Vagina (tissue), 2 donors: ENCODE measurements at regions not wholly inside any gene's neighbourhood (a gene's known extent, or its start where the extent isn't known, plus 50 kb on each side); places are given as distances from the start of the nearest gene placed in this dataset.

ENCODE experiments used
- DNase-seq, 2 donors: peaks; one replicate each; pipeline ENCODE4 v3.0.0-alpha.2; 2017; ENCODE audit errors: extremely low spot score in 2 of 2
- H3K27ac ChIP-seq: fragments of 200-600 bp; sonication (generic); one replicate; pipeline ENCODE4 v1.5.1; 2019
- H3K27me3 ChIP-seq: fragments of 200-600 bp; sonication (generic); one replicate; pipeline ENCODE4 v1.5.1; 2019
- H3K36me3 ChIP-seq, 2 donors: fragments of 200-600 bp; sonication (generic); one replicate each; pipeline ENCODE4 v1.5.1; 2017 to 2019
- H3K4me1 ChIP-seq: fragments of 200-600 bp; sonication (generic); one replicate; pipeline ENCODE4 v1.5.1; 2019
- H3K4me3 ChIP-seq, 2 donors: fragments of 200-600 bp; sonication (generic); 1 replicate in 1 of 2; 2 replicates in 1 of 2; pipeline ENCODE4 v1.5.1; 2016 to 2019
- H3K9me3 ChIP-seq: fragments of 200-600 bp; sonication (generic); one replicate; pipeline ENCODE4 v1.5.1; 2019
- CTCF ChIP-seq, 3 experiments: fragments of 450-650 bp in 2 of 3; fragments of 200-600 bp in 1 of 3; sonication (generic) in 1 of 3; IDR thresholded peaks; one replicate each; pipeline ENCODE4 v1.5.1; 2017 to 2019; ENCODE audit warnings: antibody characterized with exemption in 3 of 3, mild to moderate bottlenecking in 2 of 3, moderate library complexity in 2 of 3
- POLR2A ChIP-seq, 2 donors: fragments of 450-650 bp; IDR thresholded peaks; one replicate each; pipeline ENCODE4 v1.6.1; 2017; ENCODE audit warnings: antibody characterized with exemption in 2 of 2, mild to moderate bottlenecking in 2 of 2, moderate library complexity in 2 of 2
- POLR2AphosphoS5 ChIP-seq, 2 donors: sonication (generic); formaldehyde crosslinking; IDR thresholded peaks; one replicate each; pipeline ENCODE4 v1.9.0; 2017; ENCODE audit warnings: antibody characterized with exemption in 2 of 2, mild to moderate bottlenecking in 2 of 2, low read depth in 1 of 2; ENCODE audit not compliant: insufficient read depth in 1 of 2
- intact Hi-C: fragments of 100-400 bp; cut with DNase I; formaldehyde crosslinking; loops from one replicate; pipeline ENCODE4 v1.15.1; 2023

- intact Hi-C loops: no loop called here
- Histone ChIP-seq H3K36me3 (no peaks in the 10 kb centered on the region), H3K4me1 (no peaks in the 10 kb centered on the region), H3K27ac (no peak overlapping the region), H3K4me3 (no peak overlapping the region), H3K27me3 (no peaks in the 10 kb centered on the region), H3K9me3 (no peaks in the 10 kb centered on the region)
- TF ChIP-seq POLR2AphosphoS5 (IDR thresholded peaks at IDR 0.05; ENCODE audit: insufficient read depth in 1 of 2, low read depth in 1 of 2) (no peak), CTCF (IDR thresholded peaks at IDR 0.05) (no peak), POLR2A (IDR thresholded peaks at IDR 0.05) (no peak)
- DNase-seq: no peak
Observed at GRCh38 chr14:71296184-71296583, 388.9 kb downstream of the PCNX1 start.

GRCh38 chr14:71300566-71301330, 393.5 kb downstream of the PCNX1 start:
- TF ChIP-seq CTCF (IDR thresholded peaks at IDR 0.05): no peak
- no peak for TF ChIP-seq POLR2AphosphoS5 (IDR thresholded peaks at IDR 0.05; ENCODE audit: insufficient read depth in 1 of 2, low read depth in 1 of 2)
- TF ChIP-seq POLR2A (IDR thresholded peaks at IDR 0.05): no peak
- Histone ChIP-seq H3K9me3 (no peaks in the 10 kb centered on the region), H3K27me3 (no peaks in the 10 kb centered on the region), H3K36me3 (no peaks in the 10 kb centered on the region), H3K4me3 (no peak overlapping the region), H3K4me1 (no peaks in the 10 kb centered on the region), H3K27ac (no peak overlapping the region)
- intact Hi-C loops: no loop called here
- DNase-seq: no peak

GRCh38 chr14:71301611-71302010, 394.4 kb downstream of the PCNX1 start:
- no peak for DNase-seq
- Histone ChIP-seq H3K27me3 (no peaks in the 10 kb centered on the region), H3K9me3 (no peaks in the 10 kb centered on the region), H3K36me3 (no peaks in the 10 kb centered on the region), H3K4me1 (no peaks in the 10 kb centered on the region), H3K27ac (no peak overlapping the region), H3K4me3 (no peak overlapping the region)
- intact Hi-C loops: no loop called here
- TF ChIP-seq POLR2A (IDR thresholded peaks at IDR 0.05) (no peak), CTCF (IDR thresholded peaks at IDR 0.05) (no peak), POLR2AphosphoS5 (IDR thresholded peaks at IDR 0.05; ENCODE audit: insufficient read depth in 1 of 2, low read depth in 1 of 2) (no peak)

- no peak for TF ChIP-seq CTCF (IDR thresholded peaks at IDR 0.05)
- TF ChIP-seq POLR2AphosphoS5 (IDR thresholded peaks at IDR 0.05; ENCODE audit: insufficient read depth in 1 of 2, low read depth in 1 of 2): no peak
- TF ChIP-seq POLR2A (IDR thresholded peaks at IDR 0.05): no peak
- H3K4me1 ChIP-seq: no peaks in the 10 kb centered on the region
- intact Hi-C loops: no loop called here
- DNase-seq: no peak
- H3K27me3 ChIP-seq: no peaks in the 10 kb centered on the region
- no peaks in the 10 kb centered on the region for H3K9me3 ChIP-seq
- H3K4me3 ChIP-seq: no peak overlapping the region
- no peak overlapping the region for H3K27ac ChIP-seq
- H3K36me3 ChIP-seq: no peaks in the 10 kb centered on the region
Observed at GRCh38 chr14:71304690-71305089, 397.4 kb downstream of the PCNX1 start.

- TF ChIP-seq POLR2A (IDR thresholded peaks at IDR 0.05) (no peak), POLR2AphosphoS5 (IDR thresholded peaks at IDR 0.05; ENCODE audit: insufficient read depth in 1 of 2, low read depth in 1 of 2) (no peak), CTCF (IDR thresholded peaks at IDR 0.05) (no peak)
- Histone ChIP-seq H3K4me3 (no peak overlapping the region), H3K27me3 (no peaks in the 10 kb centered on the region), H3K9me3 (no peaks in the 10 kb centered on the region), H3K36me3 (no peaks in the 10 kb centered on the region), H3K4me1 (no peaks in the 10 kb centered on the region), H3K27ac (no peak overlapping the region)
- DNase-seq: no peak
- intact Hi-C loops: no loop called here
Observed at GRCh38 chr14:71308671-71309070, 401.4 kb downstream of the PCNX1 start.
